Left ventricle myocardium inferior (tissue), 1 donor: ENCODE measurements at regions not wholly inside any gene's neighbourhood (a gene's known extent, or its start where the extent isn't known, plus 50 kb on each side); places are given as distances from the start of the nearest gene placed in this dataset.
A peak's percentile ranks its signal among the peaks of the same experiment; 100 is the strongest.

Source experiments
- DNase-seq: peaks from one replicate; pipeline ENCODE4 v3.0.0-alpha.2; 2020
- H3K27ac ChIP-seq: fragments of 200-600 bp; replicated peaks from 2 replicates; pipeline ENCODE4 v1.8.0; 2021
- H3K27me3 ChIP-seq: fragments of 200-600 bp; 2 replicates; pipeline ENCODE4 v1.8.0; 2021; ENCODE audit warnings: low read depth
- H3K36me3 ChIP-seq: fragments of 200-600 bp; 2 replicates; pipeline ENCODE4 v1.8.0; 2021
- H3K4me1 ChIP-seq: fragments of 200-600 bp; 2 replicates; pipeline ENCODE4 v1.8.0; 2021
- H3K4me3 ChIP-seq: fragments of 200-600 bp; 2 replicates; pipeline ENCODE4 v1.8.0; 2021; ENCODE audit warnings: mild to moderate bottlenecking, moderate library complexity
- H3K9me3 ChIP-seq: fragments of 200-600 bp; replicated peaks from 2 replicates; pipeline ENCODE4 v1.8.0; 2021
- intact Hi-C: fragments of 100-400 bp; cut with micrococcal nuclease; formaldehyde crosslinking; loops from one replicate; pipeline ENCODE4 v1.11.0; 2022
- TF ChIP-seq, protein P1 (sequence below): fragments of 200-600 bp; IDR thresholded peaks from 2 replicates; pipeline ENCODE4 v1.8.0; 2021; ENCODE audit warnings: antibody characterized with exemption, mild to moderate bottlenecking, borderline replicate concordance
- donor health status: DM: no; HTN: yes; CAD: no; lungs with severe emphysema.

DNA sequence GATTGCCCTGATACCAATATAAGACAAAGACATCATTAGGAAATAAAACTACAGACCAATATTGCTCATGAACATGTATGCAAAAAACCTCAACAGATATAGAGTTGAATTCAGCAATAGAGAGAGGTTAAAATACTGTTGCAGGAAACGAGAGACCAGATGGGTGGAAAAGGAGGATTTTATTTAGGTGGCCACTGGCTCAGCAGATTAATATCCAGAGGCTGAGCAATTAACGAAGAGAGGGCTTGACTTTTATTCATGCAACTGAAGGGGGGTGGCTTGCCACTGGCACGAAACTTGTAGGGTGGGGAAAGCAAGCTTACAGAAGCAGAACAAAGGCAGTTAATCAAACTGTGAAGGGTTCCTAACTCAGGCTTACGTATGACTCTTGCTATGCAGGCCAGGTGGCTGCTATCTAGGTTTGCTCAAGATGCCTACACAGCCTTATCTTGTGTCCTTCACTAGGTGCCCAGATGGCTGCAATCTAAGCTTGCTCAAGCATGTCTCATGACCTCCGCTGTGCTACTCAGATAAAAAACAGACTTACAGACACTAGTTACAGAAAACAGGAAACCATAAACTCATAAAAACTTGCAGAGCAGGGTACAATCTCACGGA, 126.4 kb downstream of the MMUT start:
- DNase-seq, result no peak
- Histone ChIP-seq H3K27me3 (no peaks in the 10 kb centered on the region), H3K36me3 (no peaks in the 10 kb centered on the region), H3K4me3 (no peak overlapping the region), H3K27ac (no peak overlapping the region), H3K4me1 (no peaks in the 10 kb centered on the region), H3K9me3 (peaks cover 16% of the 10 kb centered on the region)
- intact Hi-C loops, result no loop called here
- TF ChIP-seq, protein P1, sequence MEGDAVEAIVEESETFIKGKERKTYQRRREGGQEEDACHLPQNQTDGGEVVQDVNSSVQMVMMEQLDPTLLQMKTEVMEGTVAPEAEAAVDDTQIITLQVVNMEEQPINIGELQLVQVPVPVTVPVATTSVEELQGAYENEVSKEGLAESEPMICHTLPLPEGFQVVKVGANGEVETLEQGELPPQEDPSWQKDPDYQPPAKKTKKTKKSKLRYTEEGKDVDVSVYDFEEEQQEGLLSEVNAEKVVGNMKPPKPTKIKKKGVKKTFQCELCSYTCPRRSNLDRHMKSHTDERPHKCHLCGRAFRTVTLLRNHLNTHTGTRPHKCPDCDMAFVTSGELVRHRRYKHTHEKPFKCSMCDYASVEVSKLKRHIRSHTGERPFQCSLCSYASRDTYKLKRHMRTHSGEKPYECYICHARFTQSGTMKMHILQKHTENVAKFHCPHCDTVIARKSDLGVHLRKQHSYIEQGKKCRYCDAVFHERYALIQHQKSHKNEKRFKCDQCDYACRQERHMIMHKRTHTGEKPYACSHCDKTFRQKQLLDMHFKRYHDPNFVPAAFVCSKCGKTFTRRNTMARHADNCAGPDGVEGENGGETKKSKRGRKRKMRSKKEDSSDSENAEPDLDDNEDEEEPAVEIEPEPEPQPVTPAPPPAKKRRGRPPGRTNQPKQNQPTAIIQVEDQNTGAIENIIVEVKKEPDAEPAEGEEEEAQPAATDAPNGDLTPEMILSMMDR, result no peak

DNA sequence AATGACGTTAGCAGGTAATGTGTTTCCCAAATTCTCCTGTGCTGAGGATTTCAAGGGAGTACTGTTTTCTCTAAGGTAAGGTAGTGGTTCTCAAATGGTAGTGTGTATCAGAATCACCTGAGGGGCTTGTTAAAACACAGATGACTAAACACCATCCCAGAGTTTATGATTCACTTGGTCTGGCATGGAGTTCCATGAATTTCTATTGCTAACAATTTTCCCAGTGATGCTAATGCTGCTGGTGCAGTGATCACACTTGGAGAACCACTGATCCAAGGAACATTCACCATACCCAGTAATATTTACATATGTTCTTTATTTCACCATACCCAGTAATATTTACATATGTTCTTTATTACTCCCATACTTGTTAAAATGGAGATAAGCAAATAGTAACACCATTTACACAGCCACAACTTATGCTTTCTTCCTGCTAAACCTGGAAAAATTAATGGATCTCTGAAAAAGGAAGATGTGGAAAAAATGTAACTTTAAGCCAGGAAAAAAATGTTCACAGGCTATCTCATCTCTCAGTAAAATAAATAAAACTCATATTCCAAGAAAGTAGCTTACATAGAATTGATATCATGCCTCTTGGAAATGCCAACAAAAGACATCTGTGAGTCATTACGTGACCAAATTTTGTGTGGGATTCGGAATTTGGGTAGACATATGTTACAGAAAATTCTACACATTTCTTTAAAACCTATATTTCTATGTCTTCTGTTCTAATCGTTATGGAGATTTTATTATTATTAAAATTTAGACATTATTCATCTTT, 129.5 kb downstream of the MMUT start:
- Histone ChIP-seq H3K36me3 (no peaks in the 10 kb centered on the region), H3K4me3 (no peak overlapping the region), H3K27ac (no peak overlapping the region), H3K4me1 (no peaks in the 10 kb centered on the region), H3K9me3 (peaks cover 16% of the 10 kb centered on the region), H3K27me3 (no peaks in the 10 kb centered on the region)
- intact Hi-C loops, result no loop called here
- no peak for DNase-seq
- TF ChIP-seq, protein P1, result no peak

DNA sequence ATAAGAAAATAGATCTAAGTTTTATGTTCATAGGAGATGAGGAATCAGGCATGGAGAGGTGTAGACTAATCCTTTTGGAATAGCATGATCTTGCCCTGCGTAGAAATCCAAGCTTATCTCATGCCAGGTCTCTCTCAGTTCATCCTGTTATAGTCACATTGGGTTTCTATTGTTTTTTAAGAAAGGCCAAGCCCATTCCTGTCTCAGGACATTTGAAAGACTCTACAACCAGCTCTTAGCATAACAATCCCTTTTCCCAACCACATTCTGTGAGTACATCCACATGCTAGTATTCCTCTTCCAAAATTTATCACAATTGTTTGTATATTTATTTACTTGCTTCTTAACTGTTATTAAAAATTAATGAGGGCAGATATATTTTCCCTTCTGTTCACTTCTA, 130.3 kb downstream of the MMUT start:
- TF ChIP-seq, protein P1, result no peak
- intact Hi-C loops, result no loop called here
- no peak overlapping the region for H3K27ac ChIP-seq

DNA sequence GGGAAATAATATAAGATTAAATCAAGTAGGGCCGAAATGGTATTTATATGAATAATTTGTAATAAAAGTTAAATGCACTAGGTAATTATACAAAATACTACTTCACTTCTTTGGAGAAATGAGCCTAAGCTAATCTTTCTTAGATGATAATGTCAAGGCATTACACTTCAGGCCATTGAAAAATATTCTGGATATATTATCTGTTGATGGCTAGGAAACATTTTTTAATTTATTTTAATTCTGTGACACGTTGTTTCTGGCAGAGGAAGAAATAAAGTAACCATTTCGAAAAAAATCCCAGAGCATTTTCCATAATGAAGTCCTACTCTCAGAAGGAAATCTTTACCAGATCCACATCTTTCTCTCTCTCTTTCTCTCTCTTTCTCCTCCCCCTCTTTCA, 133.9 kb downstream of the MMUT start:
- TF ChIP-seq, protein P1, result no peak
- intact Hi-C loops, result no loop called here
- DNase-seq, result no peak
- H3K9me3 ChIP-seq, result no peaks in the 10 kb centered on the region
- H3K4me1 ChIP-seq, result peaks cover 6% of the 10 kb centered on the region
- H3K27ac ChIP-seq, result no peak overlapping the region
- H3K27me3 ChIP-seq, result no peaks in the 10 kb centered on the region
- H3K36me3 ChIP-seq, result no peaks in the 10 kb centered on the region
- no peak overlapping the region for H3K4me3 ChIP-seq

More for the DNA sequence above, 130.3 kb downstream of the MMUT start:
- Histone ChIP-seq H3K4me1 (no peaks in the 10 kb centered on the region), H3K36me3 (no peaks in the 10 kb centered on the region), H3K9me3 (peaks cover 13% of the 10 kb centered on the region), H3K27me3 (no peaks in the 10 kb centered on the region), H3K4me3 (no peak overlapping the region)
- no peak for DNase-seq

DNA sequence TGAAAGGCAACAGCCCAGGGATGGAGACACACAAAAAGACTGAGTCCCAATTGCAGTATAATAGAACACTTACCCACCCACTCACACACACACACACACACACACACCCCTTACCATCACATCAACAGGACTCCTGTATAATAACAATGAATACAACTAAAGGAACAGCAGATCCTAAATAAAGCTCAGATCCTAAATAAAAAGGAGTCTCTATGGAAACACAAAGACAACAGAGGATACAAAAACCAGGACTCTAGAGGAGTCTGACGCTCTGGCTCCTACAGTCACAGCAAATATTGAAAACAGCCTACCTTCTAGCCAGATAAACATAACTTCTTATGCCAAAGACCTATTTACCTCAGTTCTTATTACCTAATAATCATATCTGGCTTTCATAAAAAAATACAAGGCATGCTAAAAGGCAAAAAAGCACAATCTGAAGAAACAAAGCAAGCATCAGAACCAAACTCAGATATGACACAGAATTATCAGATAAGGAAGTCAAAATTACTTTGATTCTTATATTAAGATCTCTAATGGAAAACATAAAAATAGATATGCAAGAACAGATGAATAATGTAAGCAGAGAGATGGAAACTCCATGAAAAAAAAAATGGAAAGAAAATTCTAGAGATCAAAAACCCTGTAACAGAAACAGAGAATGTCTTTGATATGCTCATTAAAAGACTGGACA, 134.9 kb downstream of the MMUT start:
- intact Hi-C loops, result no loop called here
- peak overlapping the region; percentile 10 for H3K27ac ChIP-seq

More for the DNA sequence above, 134.9 kb downstream of the MMUT start:
- TF ChIP-seq, protein P1, result no peak
- Histone ChIP-seq H3K9me3 (no peaks in the 10 kb centered on the region), H3K27me3 (no peaks in the 10 kb centered on the region), H3K4me1 (peaks cover 6% of the 10 kb centered on the region), H3K36me3 (no peaks in the 10 kb centered on the region), H3K4me3 (no peak overlapping the region)
- DNase-seq, result no peak
